Liver (tissue), 8 donors: ENCODE measurements at regions not wholly inside any gene's neighbourhood (a gene's known extent, or its start where the extent isn't known, plus 50 kb on each side); places are given as distances from the start of the nearest gene placed in this dataset.
"Not testable (repeated sequence)": the region's sequence is repeated elsewhere in the genome, so short reads cannot be mapped to it uniquely, and the experiment has no call there.

Source experiments
- DNase-seq: peaks from one replicate; pipeline ENCODE4 v3.0.0-alpha.2; 2017; ENCODE audit warnings: low spot score
- H3K27ac ChIP-seq, 2 donors: one replicate each; pipeline ENCODE4 v1.7.0; 2013; ENCODE audit warnings: inconsistent platforms in 2 of 2, low read length in 2 of 2, control low read depth in 1 of 2, low read depth in 1 of 2, mild to moderate bottlenecking in 1 of 2
- H3K27me3 ChIP-seq, 4 donors: one replicate each; pipeline versions ENCODE4 v1.6.1 to v1.7.0; 2013; ENCODE audit warnings: low read length in 3 of 4, inconsistent platforms in 1 of 4, mild to moderate bottlenecking in 1 of 4, moderate library complexity in 1 of 4; ENCODE audit not compliant: control insufficient read depth in 4 of 4, insufficient read depth in 4 of 4
- H3K36me3 ChIP-seq, 4 donors: one replicate each; pipeline versions ENCODE4 v1.6.1 to v1.7.0; 2013; ENCODE audit warnings: low read length in 3 of 4, mild to moderate bottlenecking in 3 of 4, low read depth in 1 of 4, moderate library complexity in 1 of 4; ENCODE audit not compliant: control insufficient read depth in 4 of 4, insufficient read depth in 3 of 4
- H3K4me1 ChIP-seq, 4 donors: one replicate each; pipeline versions ENCODE4 v1.6.1 to v1.7.0; 2013; ENCODE audit warnings: low read length in 3 of 4, mild to moderate bottlenecking in 3 of 4, moderate library complexity in 1 of 4; ENCODE audit not compliant: control insufficient read depth in 4 of 4, insufficient read depth in 4 of 4
- H3K4me3 ChIP-seq, 3 donors: one replicate each; pipeline versions ENCODE4 v1.6.1 to v1.7.0; 2013; ENCODE audit warnings: low read length in 3 of 3, control low read depth in 1 of 3, low read depth in 1 of 3, mild to moderate bottlenecking in 1 of 3
- H3K9ac ChIP-seq, 2 donors: one replicate each; pipeline ENCODE4 v1.7.0; 2013; ENCODE audit warnings: low read length in 2 of 2, mild to moderate bottlenecking in 2 of 2, moderate library complexity in 2 of 2, control low read depth in 1 of 2, low read depth in 1 of 2
- H3K9me3 ChIP-seq, 4 donors: one replicate each; pipeline versions ENCODE4 v1.6.1 to v1.7.0; 2013; ENCODE audit warnings: low read length in 3 of 4; ENCODE audit not compliant: control insufficient read depth in 4 of 4
- EGR1 ChIP-seq, 2 donors: IDR thresholded peaks; 2 replicates each; pipeline ENCODE4 v1.6.1; 2016 to 2018; ENCODE audit warnings: antibody characterized with exemption in 2 of 2, low read depth in 2 of 2
- FOXA2 ChIP-seq: IDR thresholded peaks from 2 replicates; pipeline ENCODE4 v1.6.1; 2016; ENCODE audit warnings: antibody characterized with exemption
- SP1 ChIP-seq: IDR thresholded peaks from 2 replicates; pipeline ENCODE4 v1.6.1; 2018; ENCODE audit warnings: antibody characterized with exemption, mild to moderate bottlenecking
- YY1 ChIP-seq: IDR thresholded peaks from 2 replicates; pipeline ENCODE4 v1.6.1; 2016; ENCODE audit warnings: antibody characterized with exemption, mild to moderate bottlenecking
- WGBS: extraction: QIAGEN DNeasy Blood & Tissue Kit; methylation state at CpG from one replicate; pipeline ENCODE4 v1.1.7; 2013; 5-methylcytosine and 5-hydroxymethylcytosine counted together
- TF ChIP-seq, protein P1 (sequence below): IDR thresholded peaks from 2 replicates; pipeline ENCODE4 v1.6.1; 2016; ENCODE audit warnings: antibody characterized with exemption, mild to moderate bottlenecking
- TF ChIP-seq, protein P2 (sequence below): fragments of 150-350 bp; IDR thresholded peaks from 2 replicates; pipeline ENCODE4 v1.5.1; 2017; ENCODE audit warnings: improper control_type of control experiment, low read depth, low read length; ENCODE audit not compliant: missing input control
- TF ChIP-seq, protein P3 (sequence below): IDR thresholded peaks from 2 replicates; pipeline ENCODE4 v1.6.1; 2016; ENCODE audit warnings: antibody characterized with exemption
- TF ChIP-seq, protein P4 (sequence below): IDR thresholded peaks from 2 replicates; pipeline ENCODE4 v1.6.1; 2016; ENCODE audit warnings: antibody characterized with exemption
- donor health status: healthy.
- donor health status: healthy.
- donor health status: healthy.
- donor health status: healthy.
- donor health status: healthy.

DNA sequence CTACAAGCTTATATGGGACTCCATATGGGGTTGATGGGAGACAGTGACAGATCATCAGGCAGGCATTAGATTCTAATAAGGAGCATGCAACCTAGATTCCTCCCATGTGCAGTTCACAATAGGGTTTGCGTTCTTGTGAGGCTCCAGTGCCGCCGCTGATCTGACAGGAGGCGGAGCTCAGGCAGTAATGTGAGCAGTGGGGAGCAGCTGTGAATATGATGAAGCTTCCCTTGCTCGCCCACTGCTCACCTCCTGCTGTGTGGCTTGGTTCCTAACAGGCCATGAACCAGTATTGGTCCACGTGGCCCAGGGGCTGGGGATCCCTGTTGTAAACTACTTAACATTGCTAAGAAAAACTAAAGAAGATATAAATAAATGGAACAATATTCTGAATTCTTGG lies 378.4 kb downstream of the KCNRG start (continued):
- TF ChIP-seq, protein P1, sequence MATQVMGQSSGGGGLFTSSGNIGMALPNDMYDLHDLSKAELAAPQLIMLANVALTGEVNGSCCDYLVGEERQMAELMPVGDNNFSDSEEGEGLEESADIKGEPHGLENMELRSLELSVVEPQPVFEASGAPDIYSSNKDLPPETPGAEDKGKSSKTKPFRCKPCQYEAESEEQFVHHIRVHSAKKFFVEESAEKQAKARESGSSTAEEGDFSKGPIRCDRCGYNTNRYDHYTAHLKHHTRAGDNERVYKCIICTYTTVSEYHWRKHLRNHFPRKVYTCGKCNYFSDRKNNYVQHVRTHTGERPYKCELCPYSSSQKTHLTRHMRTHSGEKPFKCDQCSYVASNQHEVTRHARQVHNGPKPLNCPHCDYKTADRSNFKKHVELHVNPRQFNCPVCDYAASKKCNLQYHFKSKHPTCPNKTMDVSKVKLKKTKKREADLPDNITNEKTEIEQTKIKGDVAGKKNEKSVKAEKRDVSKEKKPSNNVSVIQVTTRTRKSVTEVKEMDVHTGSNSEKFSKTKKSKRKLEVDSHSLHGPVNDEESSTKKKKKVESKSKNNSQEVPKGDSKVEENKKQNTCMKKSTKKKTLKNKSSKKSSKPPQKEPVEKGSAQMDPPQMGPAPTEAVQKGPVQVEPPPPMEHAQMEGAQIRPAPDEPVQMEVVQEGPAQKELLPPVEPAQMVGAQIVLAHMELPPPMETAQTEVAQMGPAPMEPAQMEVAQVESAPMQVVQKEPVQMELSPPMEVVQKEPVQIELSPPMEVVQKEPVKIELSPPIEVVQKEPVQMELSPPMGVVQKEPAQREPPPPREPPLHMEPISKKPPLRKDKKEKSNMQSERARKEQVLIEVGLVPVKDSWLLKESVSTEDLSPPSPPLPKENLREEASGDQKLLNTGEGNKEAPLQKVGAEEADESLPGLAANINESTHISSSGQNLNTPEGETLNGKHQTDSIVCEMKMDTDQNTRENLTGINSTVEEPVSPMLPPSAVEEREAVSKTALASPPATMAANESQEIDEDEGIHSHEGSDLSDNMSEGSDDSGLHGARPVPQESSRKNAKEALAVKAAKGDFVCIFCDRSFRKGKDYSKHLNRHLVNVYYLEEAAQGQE: no peak

DNA sequence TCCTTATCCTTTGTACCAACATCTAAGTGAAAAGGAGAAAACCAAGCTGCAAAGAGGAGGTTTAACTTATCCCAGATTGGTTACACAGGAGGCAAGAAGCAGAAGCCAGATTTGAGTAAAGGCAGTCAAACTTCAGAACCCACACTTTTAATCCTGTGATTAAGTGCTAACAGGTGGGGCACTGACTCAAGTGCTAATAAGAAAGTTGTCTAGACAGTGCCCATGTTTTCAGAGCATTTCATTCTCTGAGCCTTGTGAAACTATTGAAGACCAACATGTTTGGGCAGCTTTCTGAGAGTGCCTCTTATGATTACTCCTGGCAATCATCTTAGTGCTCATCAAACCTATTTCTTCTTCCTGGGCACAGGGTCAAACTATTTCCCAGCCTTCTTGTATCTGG lies 380.8 kb downstream of the KCNRG start:
- Histone ChIP-seq H3K9me3 (no peaks in the 10 kb centered on the region), H3K4me3 (no peak overlapping the region), H3K36me3 (no peaks in the 10 kb centered on the region), H3K4me1 (peaks cover 0 to 18% (median 9%) of the 10 kb centered on the region in 4 donors), H3K9ac (no peak overlapping the region), H3K27ac (no peak overlapping the region), H3K27me3 (no peaks in the 10 kb centered on the region)
- no peak for TF ChIP-seq FOXA2
- TF ChIP-seq, protein P2, sequence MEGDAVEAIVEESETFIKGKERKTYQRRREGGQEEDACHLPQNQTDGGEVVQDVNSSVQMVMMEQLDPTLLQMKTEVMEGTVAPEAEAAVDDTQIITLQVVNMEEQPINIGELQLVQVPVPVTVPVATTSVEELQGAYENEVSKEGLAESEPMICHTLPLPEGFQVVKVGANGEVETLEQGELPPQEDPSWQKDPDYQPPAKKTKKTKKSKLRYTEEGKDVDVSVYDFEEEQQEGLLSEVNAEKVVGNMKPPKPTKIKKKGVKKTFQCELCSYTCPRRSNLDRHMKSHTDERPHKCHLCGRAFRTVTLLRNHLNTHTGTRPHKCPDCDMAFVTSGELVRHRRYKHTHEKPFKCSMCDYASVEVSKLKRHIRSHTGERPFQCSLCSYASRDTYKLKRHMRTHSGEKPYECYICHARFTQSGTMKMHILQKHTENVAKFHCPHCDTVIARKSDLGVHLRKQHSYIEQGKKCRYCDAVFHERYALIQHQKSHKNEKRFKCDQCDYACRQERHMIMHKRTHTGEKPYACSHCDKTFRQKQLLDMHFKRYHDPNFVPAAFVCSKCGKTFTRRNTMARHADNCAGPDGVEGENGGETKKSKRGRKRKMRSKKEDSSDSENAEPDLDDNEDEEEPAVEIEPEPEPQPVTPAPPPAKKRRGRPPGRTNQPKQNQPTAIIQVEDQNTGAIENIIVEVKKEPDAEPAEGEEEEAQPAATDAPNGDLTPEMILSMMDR: no peak
- TF ChIP-seq, protein P3, sequence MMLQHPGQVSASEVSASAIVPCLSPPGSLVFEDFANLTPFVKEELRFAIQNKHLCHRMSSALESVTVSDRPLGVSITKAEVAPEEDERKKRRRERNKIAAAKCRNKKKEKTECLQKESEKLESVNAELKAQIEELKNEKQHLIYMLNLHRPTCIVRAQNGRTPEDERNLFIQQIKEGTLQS: no peak
- TF ChIP-seq, protein P1: no peak
- TF ChIP-seq SP1: no peak
- TF ChIP-seq, protein P4, sequence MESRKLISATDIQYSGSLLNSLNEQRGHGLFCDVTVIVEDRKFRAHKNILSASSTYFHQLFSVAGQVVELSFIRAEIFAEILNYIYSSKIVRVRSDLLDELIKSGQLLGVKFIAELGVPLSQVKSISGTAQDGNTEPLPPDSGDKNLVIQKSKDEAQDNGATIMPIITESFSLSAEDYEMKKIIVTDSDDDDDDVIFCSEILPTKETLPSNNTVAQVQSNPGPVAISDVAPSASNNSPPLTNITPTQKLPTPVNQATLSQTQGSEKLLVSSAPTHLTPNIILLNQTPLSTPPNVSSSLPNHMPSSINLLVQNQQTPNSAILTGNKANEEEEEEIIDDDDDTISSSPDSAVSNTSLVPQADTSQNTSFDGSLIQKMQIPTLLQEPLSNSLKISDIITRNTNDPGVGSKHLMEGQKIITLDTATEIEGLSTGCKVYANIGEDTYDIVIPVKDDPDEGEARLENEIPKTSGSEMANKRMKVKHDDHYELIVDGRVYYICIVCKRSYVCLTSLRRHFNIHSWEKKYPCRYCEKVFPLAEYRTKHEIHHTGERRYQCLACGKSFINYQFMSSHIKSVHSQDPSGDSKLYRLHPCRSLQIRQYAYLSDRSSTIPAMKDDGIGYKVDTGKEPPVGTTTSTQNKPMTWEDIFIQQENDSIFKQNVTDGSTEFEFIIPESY: no peak
- TF ChIP-seq EGR1 (IDR thresholded peaks at IDR 0.05; ENCODE audit: low read depth in 2 of 2): no peak
- TF ChIP-seq YY1: no peak
- DNase-seq: no peak

DNA sequence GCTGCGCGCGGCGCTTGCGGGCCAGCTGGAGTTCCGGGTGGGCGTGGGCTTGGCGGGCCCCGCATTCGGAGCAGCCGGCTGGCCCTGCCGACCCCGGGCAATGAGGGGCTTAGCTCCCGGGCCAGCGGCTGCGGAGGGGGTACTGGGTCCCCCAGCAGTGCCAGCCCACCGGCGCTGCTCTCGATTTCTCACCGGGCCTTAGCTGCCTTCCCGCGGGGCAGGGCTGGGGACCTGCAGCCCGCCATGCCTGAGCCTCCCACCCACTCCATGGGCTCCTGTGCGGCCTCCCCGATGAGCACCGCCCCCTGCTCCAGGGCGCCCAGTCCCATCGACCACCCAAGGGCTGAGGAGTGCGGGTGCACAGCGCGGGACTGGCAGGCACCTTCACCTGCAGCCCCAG lies 381.4 kb downstream of the KCNRG start:
- not testable (repeated sequence) for DNase-seq, H3K4me3 ChIP-seq, H3K27me3 ChIP-seq, H3K36me3 ChIP-seq, H3K27ac ChIP-seq, H3K9ac ChIP-seq, H3K9me3 ChIP-seq
- H3K4me1 ChIP-seq: peaks cover 0 to 12% (median 5%) of the 10 kb centered on the region in 4 donors
- 98% methylated on average over 31 of the region's 31 CpGs for WGBS
